ENCODE measurements at regions not wholly inside any gene's neighbourhood (a gene's known extent, or its start where the extent isn't known, plus 50 kb on each side); places are given as distances from the start of the nearest gene placed in this dataset.
A peak's percentile ranks its signal among the peaks of the same experiment; 100 is the strongest.
"Not testable (repeated sequence)": the region's sequence is repeated elsewhere in the genome, so short reads cannot be mapped to it uniquely, and the experiment has no call there.

DNA sequence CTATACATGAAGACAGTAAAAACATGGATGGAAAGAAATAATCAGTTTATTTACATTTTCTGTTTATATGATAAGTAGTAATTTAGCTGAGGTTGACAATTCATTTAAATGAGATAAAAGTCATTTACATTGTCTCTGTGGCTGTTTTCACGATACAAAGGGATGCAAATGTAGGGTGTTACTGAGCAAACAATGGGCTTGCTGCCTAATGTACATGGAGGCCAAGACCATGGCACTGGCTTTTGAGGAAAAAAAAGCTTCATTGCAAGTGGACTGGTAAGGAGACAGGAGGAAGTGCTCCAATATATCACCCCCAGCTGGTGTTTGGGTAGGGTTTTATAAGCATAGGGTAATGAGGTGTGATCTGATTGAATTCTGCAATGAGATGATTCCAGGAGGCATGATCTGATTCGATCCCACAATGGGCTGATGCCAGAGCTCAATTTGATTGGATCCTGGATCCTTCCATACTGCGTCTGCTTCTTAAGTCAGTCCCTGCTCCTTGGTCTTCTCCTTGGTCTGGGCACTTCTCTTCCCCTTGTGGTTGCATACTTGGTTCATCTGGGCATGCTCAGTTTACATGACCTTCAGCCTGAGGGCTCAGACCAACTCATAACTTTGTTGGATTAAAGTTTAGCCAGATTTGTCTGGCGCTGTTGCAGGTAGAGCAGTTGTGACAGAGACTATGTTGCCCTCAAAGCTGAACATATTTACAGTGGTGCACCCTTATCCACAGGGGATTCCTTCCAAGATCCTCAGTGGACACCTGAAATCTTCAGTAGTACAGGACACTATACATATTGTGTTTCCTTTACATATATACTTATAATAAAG lies 181.2 kb downstream of the SPATA31A6 start:
- WGBS, 2 donors = 70 to 75% methylated on average over 2 to 3 of the region's 4 CpGs
- H3K27ac ChIP-seq; H3K27me3 ChIP-seq; H3K4me1 ChIP-seq; DNase-seq; H3K4me3 ChIP-seq; H3K36me3 ChIP-seq; intact Hi-C loops (cut with DNase I); H3K9me3 ChIP-seq: not testable (repeated sequence)

DNA sequence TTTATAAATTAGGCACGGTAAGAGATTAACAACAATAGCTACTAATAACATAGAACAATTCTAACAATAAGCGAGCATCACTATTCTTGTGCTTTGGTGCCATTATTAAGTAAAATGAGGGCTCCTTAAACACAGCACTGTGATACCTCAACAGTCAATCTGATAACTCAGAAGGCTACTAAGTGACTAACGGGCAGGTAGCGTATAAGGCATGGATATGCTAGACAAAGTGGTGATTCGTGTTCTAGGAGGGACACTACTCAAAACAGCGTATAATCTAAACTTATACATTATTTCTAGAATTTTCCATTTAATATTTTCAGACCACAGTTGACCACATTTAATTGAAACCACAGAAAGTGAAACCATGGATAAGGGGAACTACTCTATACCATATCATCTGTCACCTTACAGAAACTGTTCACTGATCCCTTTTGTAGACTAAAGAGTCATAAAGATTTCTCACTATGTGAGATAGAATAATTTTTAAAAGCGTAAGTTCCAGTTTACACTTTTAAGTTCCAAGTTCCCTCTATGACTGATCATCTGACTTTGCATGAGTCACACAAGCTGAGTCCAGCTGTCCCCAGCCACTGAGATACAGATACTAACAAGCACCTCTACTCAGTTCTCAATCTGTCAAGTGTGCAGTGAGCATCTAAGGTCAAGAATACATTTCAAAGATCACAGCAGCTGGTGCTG lies 181.9 kb downstream of the SPATA31A6 start:
- H3K4me1 ChIP-seq; H3K4me3 ChIP-seq; H3K27ac ChIP-seq; DNase-seq; H3K9me3 ChIP-seq; H3K27me3 ChIP-seq; intact Hi-C loops (cut with DNase I); H3K36me3 ChIP-seq: not testable (repeated sequence)
- WGBS, 2 donors = 69 to 77% methylated on average over 6 to 7 of the region's 7 CpGs

- H3K27ac ChIP-seq; H3K4me3 ChIP-seq; DNase-seq; H3K36me3 ChIP-seq; H3K27me3 ChIP-seq; H3K9me3 ChIP-seq; intact Hi-C loops (cut with DNase I); H3K4me1 ChIP-seq: not testable (repeated sequence)
- WGBS, 2 donors = 24 to 32% methylated on average over 1 of the region's 1 CpG
Observed at GRCh38 chr9:42368279-42368881, 184.9 kb downstream of the SPATA31A6 start.

DNA sequence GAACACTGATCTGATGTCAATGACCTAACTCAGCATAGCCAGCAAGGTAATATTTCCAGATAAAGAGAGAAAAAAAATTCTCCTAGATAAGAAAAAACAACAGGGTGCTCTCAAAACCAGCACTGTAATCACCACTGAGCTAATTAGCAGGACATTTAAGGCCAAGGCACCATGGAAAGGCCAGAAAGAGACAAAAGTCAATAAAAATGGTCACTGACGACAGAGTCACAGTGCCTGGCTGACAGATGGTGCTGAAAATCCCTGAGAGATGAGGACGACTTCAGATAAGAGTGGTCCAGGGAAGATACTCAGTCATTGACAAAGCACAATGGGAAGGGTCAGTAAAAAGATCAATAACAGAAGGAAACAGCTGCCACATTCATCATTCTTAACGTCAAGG lies 186.7 kb downstream of the SPATA31A6 start:
- H3K4me3 ChIP-seq; H3K9me3 ChIP-seq; H3K4me1 ChIP-seq; H3K27ac ChIP-seq; H3K27me3 ChIP-seq; DNase-seq; intact Hi-C loops (cut with DNase I); H3K36me3 ChIP-seq: not testable (repeated sequence)
- WGBS, 2 donors = 100% methylated on average over 1 of the region's 3 CpGs; no CpG with 5 or more reads in 1 of the 2 donors

DNA sequence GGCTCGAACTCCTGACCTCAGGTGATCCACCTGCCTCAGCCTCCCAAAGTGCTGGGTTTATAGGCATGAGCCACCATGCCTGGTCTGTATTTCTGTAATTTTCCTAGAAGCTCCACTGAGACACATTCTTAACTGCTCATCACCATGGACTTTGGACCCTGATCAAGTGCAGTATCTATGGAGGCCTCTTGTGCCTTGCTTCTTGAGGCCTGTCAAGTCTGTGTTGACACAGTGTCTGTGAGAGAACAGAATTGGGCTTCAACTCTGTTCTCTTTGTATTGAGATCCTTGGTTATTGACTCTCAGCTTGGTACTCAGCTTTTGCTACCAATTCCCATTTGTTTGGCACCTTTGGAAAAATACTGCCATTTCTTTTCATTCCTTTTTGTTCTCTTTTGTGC lies 188.0 kb downstream of the SPATA31A6 start:
- H3K27ac ChIP-seq; H3K27me3 ChIP-seq; H3K36me3 ChIP-seq; DNase-seq; H3K9me3 ChIP-seq; H3K4me1 ChIP-seq; H3K4me3 ChIP-seq; intact Hi-C loops (cut with DNase I): not testable (repeated sequence)
- 44 to 86% methylated on average over 1 of the region's 1 CpG for WGBS, 2 donors

DNA sequence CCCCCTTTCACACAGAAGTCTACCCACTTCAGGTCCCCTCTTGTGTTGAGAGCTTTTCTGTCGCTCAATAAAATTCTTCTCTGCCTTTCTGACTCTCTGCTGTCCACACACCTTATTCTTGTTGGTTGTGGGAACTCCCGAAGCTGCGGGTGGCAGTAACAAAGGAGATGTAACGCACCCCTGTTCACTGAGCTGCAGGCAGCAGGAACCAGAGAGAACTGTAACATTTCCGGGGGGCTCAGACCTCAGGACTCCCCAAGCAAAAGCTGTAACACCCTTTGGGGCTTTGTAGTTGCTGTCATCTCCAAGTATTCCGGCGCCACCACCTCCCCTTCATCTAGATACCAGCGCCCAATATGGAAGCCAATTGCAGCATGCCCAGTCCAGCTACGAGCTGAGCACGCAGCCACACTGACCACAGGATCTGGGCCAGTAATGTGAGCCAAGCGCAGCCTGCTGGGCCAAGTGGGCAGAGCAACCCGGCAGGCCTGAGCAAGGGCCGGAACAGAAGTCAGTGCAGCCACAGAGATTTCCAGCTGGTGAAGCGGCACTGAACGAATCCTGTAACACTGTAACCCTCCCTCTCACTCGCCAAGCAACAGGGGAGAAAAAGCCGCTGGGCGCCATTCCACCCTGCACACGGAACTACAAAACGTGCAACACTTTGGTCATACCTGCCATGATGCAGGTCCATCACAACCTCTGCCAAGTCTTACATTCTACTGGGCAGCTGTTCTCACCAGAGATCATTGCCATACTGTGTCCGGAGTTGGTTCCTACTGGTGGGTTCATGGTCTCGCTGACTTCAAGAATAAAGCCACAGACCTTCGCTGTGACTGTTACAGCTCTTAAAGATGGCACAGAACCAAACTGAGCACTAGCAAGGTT lies 194.3 kb downstream of the SPATA31A6 start:
- DNase-seq; H3K4me1 ChIP-seq; H3K4me3 ChIP-seq; H3K36me3 ChIP-seq; H3K27ac ChIP-seq; H3K9me3 ChIP-seq; H3K27me3 ChIP-seq; intact Hi-C loops (cut with DNase I): not testable (repeated sequence)
- 85 to 91% methylated on average over 13 to 19 of the region's 23 CpGs for WGBS, 2 donors

GRCh38 chr9:42378418-42378815 lies 195.0 kb downstream of the SPATA31A6 start:
- DNase-seq = no peak
- Histone ChIP-seq H3K4me3 (no peak overlapping the region), H3K36me3 (no peaks in the 10 kb centered on the region), H3K4me1 (no peaks in the 10 kb centered on the region), H3K9me3 (no peaks in the 10 kb centered on the region), H3K27ac (no peak overlapping the region), H3K27me3 (no peaks in the 10 kb centered on the region)
- intact Hi-C loops (cut with DNase I) = no loop called here
- 82 to 90% methylated on average over 2 of the region's 2 CpGs for WGBS, 2 donors
- TF ChIP-seq CTCF (IDR thresholded peaks at IDR 0.05) (no peak), POLR2A (IDR thresholded peaks at IDR 0.05) (no peak)

- H3K27ac ChIP-seq; H3K9me3 ChIP-seq; DNase-seq; H3K27me3 ChIP-seq; H3K4me3 ChIP-seq; intact Hi-C loops (cut with DNase I); H3K36me3 ChIP-seq; H3K4me1 ChIP-seq: not testable (repeated sequence)
- 35 to 48% methylated on average over 1 of the region's 1 CpG for WGBS, 2 donors
Observed at GRCh38 chr9:42379602-42380001, 196.1 kb downstream of the SPATA31A6 start.

DNA sequence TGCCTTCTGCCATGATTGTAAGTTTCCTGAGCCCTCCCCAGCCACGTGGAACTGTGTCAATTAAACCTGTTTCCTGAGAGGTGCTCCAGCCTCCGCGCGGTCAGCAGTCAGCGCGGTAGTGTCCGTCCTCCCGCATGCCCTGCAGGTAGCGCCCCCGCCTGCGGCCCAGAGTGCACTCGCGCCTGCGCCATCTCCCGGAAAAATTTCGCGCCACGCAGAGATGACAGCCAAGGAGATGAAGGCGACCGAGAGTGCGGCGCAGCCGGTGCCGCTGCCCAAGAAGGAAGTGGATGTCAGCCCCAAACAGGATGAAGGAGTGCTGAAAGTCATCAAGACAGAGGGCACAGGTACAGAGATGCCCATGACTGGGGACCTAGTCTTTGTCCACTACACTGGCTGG lies 201.1 kb downstream of the SPATA31A6 start:
- H3K4me3 ChIP-seq; H3K36me3 ChIP-seq; DNase-seq; H3K27ac ChIP-seq; H3K9me3 ChIP-seq; H3K27me3 ChIP-seq; intact Hi-C loops (cut with DNase I); H3K4me1 ChIP-seq: not testable (repeated sequence)
- 89 to 95% methylated on average over 3 to 8 of the region's 24 CpGs for WGBS, 2 donors

GRCh38 chr9:42385574-42386120 lies 202.2 kb downstream of the SPATA31A6 start:
- H3K4me1 ChIP-seq; H3K36me3 ChIP-seq; H3K27me3 ChIP-seq; DNase-seq; H3K9me3 ChIP-seq; H3K4me3 ChIP-seq; intact Hi-C loops (cut with DNase I): not testable (repeated sequence)
- WGBS, 2 donors = 57 to 64% methylated on average over 7 to 9 of the region's 11 CpGs
- peak overlapping the region in 1 of 4 donors; percentile 13 for H3K27ac ChIP-seq

Measured in esophagus squamous epithelium (tissue), 5 donors.